HepG2 (cell line): ENCODE measurements at regions not wholly inside any gene's neighbourhood (a gene's known extent, or its start where the extent isn't known, plus 50 kb on each side); places are given as distances from the start of the nearest gene placed in this dataset.

Source experiments
- ATAC-seq: fragments of 200-7000 bp; cut with Tn5 transposase; 3 replicates; pipeline ENCODE4 v1.9.1; 2020; ENCODE audit warnings: mild to moderate bottlenecking, moderate library complexity
- BruUV-seq: library from RNA; stranded (reverse); fragments of 400-500 nt; replicated peaks from 2 replicates; lab custom pipeline; 2021; lab: Mats Ljungman, UMichigan
- CTCF ChIA-PET: fragments of 300-600 bp; formaldehyde crosslinking; extraction: SDS; loops from one replicate; lab custom pipeline; 2021; ENCODE audit warnings: low total read pairs, inconsistent platforms, low intra/inter-chr PET ratio; lab: Yijun Ruan, JAX
- POLR2A ChIA-PET: fragments of 350-600 bp; sonication (Branson Sonifier 250); formaldehyde crosslinking; loops from one replicate; lab custom pipeline; 2020; ENCODE audit warnings: antibody characterized with exemption, inconsistent platforms; lab: Yijun Ruan, JAX
- DNase-seq: peaks from one replicate; pipeline ENCODE4 v3.0.0-alpha.2; 2015; ENCODE audit warnings: low spot score
- FAIRE-seq: peaks from 3 replicates; lab custom pipeline; 2011; peaks lifted over from hg19 to GRCh38; lab: Jason Lieb, UNC
- H2AFZ ChIP-seq: one replicate; pipeline ENCODE4 v1.6.1; 2011; ENCODE audit warnings: low read length, inconsistent platforms
- H3K27ac ChIP-seq: fragments of 300-600 bp; 3 replicates; pipeline ENCODE4 v1.8.0; 2011; ENCODE audit warnings: mixed run types, mild to moderate bottlenecking, mixed read lengths, low read length, inconsistent platforms; ENCODE audit not compliant: insufficient read depth; ENCODE audit errors: extremely low read length
- H3K27me3 ChIP-seq, 2 experiments: fragments of 200-600 bp in 1 of 2; 2 replicates in 1 of 2; 3 replicates in 1 of 2; pipeline versions ENCODE4 v1.6.0 to v1.8.0; 2011; ENCODE audit warnings: low read length in 2 of 2, mild to moderate bottlenecking in 2 of 2, moderate library complexity in 2 of 2, inconsistent platforms in 1 of 2; ENCODE audit not compliant: insufficient read depth in 2 of 2, control insufficient read depth in 1 of 2
- H3K36me3 ChIP-seq, 2 experiments: fragments of 200-600 bp in 1 of 2; replicated peaks in 1 of 2; 2 replicates in 1 of 2; 3 replicates in 1 of 2; pipeline versions ENCODE4 v1.5.1 to v1.8.0; 2011; ENCODE audit warnings: low read length in 2 of 2, inconsistent platforms in 1 of 2; ENCODE audit not compliant: insufficient read depth in 2 of 2, control insufficient read depth in 1 of 2
- H3K4me1 ChIP-seq: 2 replicates; pipeline ENCODE4 v1.5.1; 2012; ENCODE audit warnings: low read length, inconsistent platforms; ENCODE audit not compliant: insufficient read depth
- H3K4me2 ChIP-seq: 2 replicates; pipeline ENCODE4 v1.6.0; 2011; ENCODE audit warnings: low read depth, low read length, inconsistent platforms
- H3K4me3 ChIP-seq, 3 experiments: fragments of 200-600 bp in 1 of 3; sonication (generic), shearing (Covaris generic) in 1 of 3; replicated peaks in 1 of 3; 2 replicates each; pipeline ENCODE4 v1.5.1; 2011 to 2016; ENCODE audit warnings: low read length in 3 of 3, inconsistent platforms in 2 of 3, low read depth in 2 of 3, mild to moderate bottlenecking in 2 of 3, control low read depth in 1 of 3, mixed read lengths in 1 of 3; ENCODE audit not compliant: insufficient read depth in 1 of 3
- H3K79me2 ChIP-seq: one replicate; pipeline ENCODE4 v1.6.1; 2011; ENCODE audit warnings: low read length, inconsistent platforms; ENCODE audit not compliant: insufficient read depth
- H3K9ac ChIP-seq: 2 replicates; pipeline ENCODE4 v1.6.0; 2011; ENCODE audit warnings: mild to moderate bottlenecking, low read depth, low read length, inconsistent platforms; ENCODE audit not compliant: insufficient read depth
- H3K9me3 ChIP-seq: 2 replicates; pipeline ENCODE4 v1.5.1; 2012; ENCODE audit warnings: mild to moderate bottlenecking, low read length
- H4K20me1 ChIP-seq: 2 replicates; pipeline ENCODE4 v1.6.0; 2011; ENCODE audit warnings: inconsistent platforms, mild to moderate bottlenecking, low read length, moderate library complexity; ENCODE audit not compliant: insufficient read depth
- HHEX ChIP-seq: IDR thresholded peaks from 2 replicates; pipeline ENCODE4 v1.6.1; 2016; ENCODE audit warnings: control low read depth
- JARID2 ChIP-seq: sonication (generic); formaldehyde crosslinking; IDR thresholded peaks from 2 replicates; pipeline ENCODE4 v1.8.1; 2023; ENCODE audit warnings: missing genetic modification reagents, inconsistent platforms; ENCODE audit not compliant: insufficient replicate concordance
- SOX13 ChIP-seq, 3 experiments: fragments of 450-650 bp in 1 of 3; sonication (generic) in 1 of 3; formaldehyde crosslinking in 1 of 3; IDR thresholded peaks in 2 of 3; conservative IDR thresholded peaks in 1 of 3; 2 replicates each; pipeline versions ENCODE4 v1.5.0 to v1.6.1; 2016 to 2020; ENCODE audit warnings: antibody characterized with exemption in 1 of 3, mild to moderate bottlenecking in 1 of 3, missing compliant biosample characterization in 1 of 3, missing genetic modification reagents in 1 of 3, moderate library complexity in 1 of 3
- TEAD2 ChIP-seq: sonication (generic); formaldehyde crosslinking; IDR thresholded peaks from 2 replicates; pipeline ENCODE4 v1.9.0; 2021; ENCODE audit warnings: missing genetic modification reagents
- ZNF30 ChIP-seq: sonication (generic); formaldehyde crosslinking; IDR thresholded peaks from 2 replicates; pipeline ENCODE4 v1.5.0; 2020; ENCODE audit warnings: mild to moderate bottlenecking, missing genetic modification reagents
- WGBS: methylation state at CpG from one replicate; pipeline ENCODE4 v1.1.6; 2017; ENCODE audit warnings: low lambda C conversion rate; 5-methylcytosine and 5-hydroxymethylcytosine counted together
- in situ Hi-C: cut with HindIII; loops from 2 replicates; pipeline ENCODE4 v1.10.0; 2017; ENCODE audit warnings: low pct_unique_long_range_greater_than_20kb; ENCODE audit not compliant: extremely low pct_ligation_motif_present
- intact Hi-C: fragments of 100-400 bp; cut with micrococcal nuclease; formaldehyde crosslinking; loops from one replicate; pipeline ENCODE4 v1.10.0; 2022; ENCODE audit not compliant: unreplicated experiment
- TF ChIP-seq, protein P1 (sequence below): fragments of 450-650 bp; IDR thresholded peaks from 2 replicates; pipeline ENCODE4 v1.6.1; 2017; ENCODE audit warnings: mild to moderate bottlenecking

DNA sequence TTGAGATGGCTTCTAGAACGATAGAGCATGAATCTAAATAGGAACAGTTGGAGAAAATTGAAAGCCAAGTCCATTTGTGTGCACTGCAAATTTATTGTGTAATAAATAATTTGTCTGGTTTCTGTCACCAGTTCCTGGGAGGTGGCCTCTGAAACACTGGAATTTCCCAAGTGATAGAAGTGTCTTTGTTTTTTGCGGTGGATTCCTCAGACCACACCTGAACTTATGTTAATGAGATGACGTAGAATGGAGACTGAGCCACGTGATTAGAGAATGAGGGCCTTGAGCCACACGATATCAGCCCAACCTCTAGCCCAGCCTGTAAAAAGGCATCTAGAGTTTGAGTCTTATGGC, 105.1 kb downstream of the MSX2 start:
- POLR2A ChIA-PET = no interaction called here

More for the DNA sequence above, 105.1 kb downstream of the MSX2 start:
- intact Hi-C loops = no loop called here
- H3K79me2 ChIP-seq = no peaks in the 10 kb centered on the region
- H3K4me3 ChIP-seq = no peak overlapping the region
- 19% methylated on average over 5 of the region's 5 CpGs for WGBS
- ATAC-seq = no peak
- H3K4me1 ChIP-seq = no peaks in the 10 kb centered on the region
- no peak overlapping the region for H2AFZ ChIP-seq
- in situ Hi-C loops = no loop called here
- H3K27me3 ChIP-seq = peaks cover 0 to 14% of the 10 kb centered on the region in 2 experiments; a peak in 1 of 5 replicates
- H3K27ac ChIP-seq = no peak overlapping the region
- BruUV-seq = no TSS peak
- DNase-seq = no peak
- H4K20me1 ChIP-seq = no peaks in the 10 kb centered on the region
- TF ChIP-seq HHEX (CRISPR knock-in tag) (no peak), ZNF30 (CRISPR knock-in tag) (no peak), TEAD2 (CRISPR knock-in tag) (no peak), SOX13 (IDR thresholded peaks at IDR 0.05) (no peak), SOX13 (CRISPR knock-in tag; conservative IDR thresholded peaks at IDR 0.05 in 1 of 2, IDR thresholded peaks at IDR 0.05 in 1 of 2) (no peak), JARID2 (CRISPR knock-in tag) (no peak)
- TF ChIP-seq, protein P1, sequence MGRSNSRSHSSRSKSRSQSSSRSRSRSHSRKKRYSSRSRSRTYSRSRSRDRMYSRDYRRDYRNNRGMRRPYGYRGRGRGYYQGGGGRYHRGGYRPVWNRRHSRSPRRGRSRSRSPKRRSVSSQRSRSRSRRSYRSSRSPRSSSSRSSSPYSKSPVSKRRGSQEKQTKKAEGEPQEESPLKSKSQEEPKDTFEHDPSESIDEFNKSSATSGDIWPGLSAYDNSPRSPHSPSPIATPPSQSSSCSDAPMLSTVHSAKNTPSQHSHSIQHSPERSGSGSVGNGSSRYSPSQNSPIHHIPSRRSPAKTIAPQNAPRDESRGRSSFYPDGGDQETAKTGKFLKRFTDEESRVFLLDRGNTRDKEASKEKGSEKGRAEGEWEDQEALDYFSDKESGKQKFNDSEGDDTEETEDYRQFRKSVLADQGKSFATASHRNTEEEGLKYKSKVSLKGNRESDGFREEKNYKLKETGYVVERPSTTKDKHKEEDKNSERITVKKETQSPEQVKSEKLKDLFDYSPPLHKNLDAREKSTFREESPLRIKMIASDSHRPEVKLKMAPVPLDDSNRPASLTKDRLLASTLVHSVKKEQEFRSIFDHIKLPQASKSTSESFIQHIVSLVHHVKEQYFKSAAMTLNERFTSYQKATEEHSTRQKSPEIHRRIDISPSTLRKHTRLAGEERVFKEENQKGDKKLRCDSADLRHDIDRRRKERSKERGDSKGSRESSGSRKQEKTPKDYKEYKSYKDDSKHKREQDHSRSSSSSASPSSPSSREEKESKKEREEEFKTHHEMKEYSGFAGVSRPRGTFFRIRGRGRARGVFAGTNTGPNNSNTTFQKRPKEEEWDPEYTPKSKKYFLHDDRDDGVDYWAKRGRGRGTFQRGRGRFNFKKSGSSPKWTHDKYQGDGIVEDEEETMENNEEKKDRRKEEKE = no peak
- TF ChIP-seq, all 625 proteins: peak for 0
- FAIRE-seq = no peak
- Histone ChIP-seq H3K36me3 (no peaks in the 10 kb centered on the region), H3K9me3 (no peaks in the 10 kb centered on the region), H3K9ac (no peak overlapping the region), H3K4me2 (no peak overlapping the region)
- CTCF ChIA-PET = no interaction called here
